A673 (cell line): ENCODE measurements at regions not wholly inside any gene's neighbourhood (a gene's known extent, or its start where the extent isn't known, plus 50 kb on each side); places are given as distances from the start of the nearest gene placed in this dataset.

Experiments
- BruUV-seq: library from RNA; stranded (reverse); fragments of 400-500 nt; replicated peaks from 2 replicates; lab custom pipeline; 2021; lab: Mats Ljungman, UMichigan
- CTCF ChIA-PET: fragments of 300-600 bp; sonication (Branson Sonifier 250); formaldehyde crosslinking; loops from one replicate; lab custom pipeline; 2022; ENCODE audit warnings: antibody characterized with exemption; lab: Charles Lee
- POLR2A ChIA-PET: fragments of 300-600 bp; sonication (Branson Sonifier 250); formaldehyde crosslinking; loops from one replicate; lab custom pipeline; 2022; ENCODE audit warnings: antibody characterized with exemption; ENCODE audit not compliant: low non-redundant PET; lab: Charles Lee
- DNase-seq: peaks from one replicate; pipeline ENCODE4 v3.0.0-alpha.2; 2015; ENCODE audit warnings: low spot score
- H3K27ac ChIP-seq: fragments of 200-600 bp; sonication (generic); 2 replicates; pipeline ENCODE4 v1.5.1; 2016; ENCODE audit warnings: mixed run types, low read depth, mild to moderate bottlenecking, mixed read lengths, antibody characterized with exemption, low read length; ENCODE audit not compliant: poor library complexity, severe bottlenecking
- H3K27me3 ChIP-seq: fragments of 200-600 bp; sonication (generic); replicated peaks from 2 replicates; pipeline ENCODE4 v1.6.1; 2017; ENCODE audit warnings: mixed run types, low read depth, mild to moderate bottlenecking, mixed read lengths, antibody characterized with exemption, low read length; ENCODE audit not compliant: insufficient read depth, poor library complexity
- H3K36me3 ChIP-seq: fragments of 200-600 bp; sonication (generic); 2 replicates; pipeline ENCODE4 v1.6.1; 2016; ENCODE audit warnings: mixed run types, mild to moderate bottlenecking, mixed read lengths, antibody characterized with exemption, low read length; ENCODE audit not compliant: insufficient read depth, poor library complexity, severe bottlenecking
- H3K4me1 ChIP-seq: fragments of 200-600 bp; sonication (generic); 2 replicates; pipeline ENCODE4 v1.6.1; 2017; ENCODE audit warnings: mixed run types, mild to moderate bottlenecking, mixed read lengths, antibody characterized with exemption, low read length; ENCODE audit not compliant: insufficient read depth, poor library complexity, severe bottlenecking
- H3K4me3 ChIP-seq: fragments of 200-600 bp; sonication (generic); 2 replicates; pipeline ENCODE4 v1.5.1; 2016; ENCODE audit warnings: low read depth, mixed run types, mild to moderate bottlenecking, mixed read lengths, low read length; ENCODE audit not compliant: poor library complexity, severe bottlenecking
- H3K9me3 ChIP-seq: fragments of 200-600 bp; sonication (generic); 2 replicates; pipeline ENCODE4 v1.6.1; 2016; ENCODE audit warnings: mixed run types, low read depth, mild to moderate bottlenecking, mixed read lengths, antibody characterized with exemption, low read length; ENCODE audit not compliant: poor library complexity, severe bottlenecking
- EZH2 ChIP-seq: fragments of 200-600 bp; sonication (generic); IDR thresholded peaks from 2 replicates; pipeline ENCODE4 v1.6.1; 2017; ENCODE audit warnings: borderline replicate concordance, low read depth, mild to moderate bottlenecking, mixed read lengths, antibody characterized with exemption, low read length; ENCODE audit not compliant: poor library complexity, severe bottlenecking
- intact Hi-C: fragments of 100-400 bp; cut with micrococcal nuclease; formaldehyde crosslinking; loops from one replicate; pipeline ENCODE4 v1.10.0; 2022; ENCODE audit not compliant: unreplicated experiment
- TF ChIP-seq, protein P1 (sequence below): fragments of 300-800, 200-600 bp; sonication (generic); conservative IDR thresholded peaks from 2 replicates; pipeline ENCODE4 v1.5.1; 2017; ENCODE audit warnings: low read depth, mild to moderate bottlenecking, antibody characterized with exemption, low read length, moderate library complexity, mixed read lengths

DNA sequence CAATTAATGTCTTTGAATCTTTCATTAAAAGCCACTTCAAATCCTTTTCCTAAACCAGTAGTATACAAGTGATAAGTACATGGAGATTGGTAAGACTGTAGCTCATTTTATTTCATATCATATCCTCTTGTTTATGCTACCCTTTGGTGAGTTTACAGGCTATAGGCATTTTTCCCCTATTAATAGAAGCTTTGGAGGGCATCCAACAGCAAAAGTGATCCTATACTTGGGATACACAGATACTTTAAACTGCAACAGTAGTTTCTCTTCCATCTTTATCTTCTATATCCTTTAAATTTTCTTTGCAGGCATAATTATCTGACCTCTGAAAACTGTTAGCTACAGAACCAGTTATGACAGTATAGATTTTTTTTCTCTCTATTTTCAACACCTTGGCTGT lies 114.5 kb upstream of the SPON1 start:
- ChIA-PET CTCF (no interaction called here), POLR2A (no interaction called here)
- TF ChIP-seq EZH2: no peak
- TF ChIP-seq, protein P1, sequence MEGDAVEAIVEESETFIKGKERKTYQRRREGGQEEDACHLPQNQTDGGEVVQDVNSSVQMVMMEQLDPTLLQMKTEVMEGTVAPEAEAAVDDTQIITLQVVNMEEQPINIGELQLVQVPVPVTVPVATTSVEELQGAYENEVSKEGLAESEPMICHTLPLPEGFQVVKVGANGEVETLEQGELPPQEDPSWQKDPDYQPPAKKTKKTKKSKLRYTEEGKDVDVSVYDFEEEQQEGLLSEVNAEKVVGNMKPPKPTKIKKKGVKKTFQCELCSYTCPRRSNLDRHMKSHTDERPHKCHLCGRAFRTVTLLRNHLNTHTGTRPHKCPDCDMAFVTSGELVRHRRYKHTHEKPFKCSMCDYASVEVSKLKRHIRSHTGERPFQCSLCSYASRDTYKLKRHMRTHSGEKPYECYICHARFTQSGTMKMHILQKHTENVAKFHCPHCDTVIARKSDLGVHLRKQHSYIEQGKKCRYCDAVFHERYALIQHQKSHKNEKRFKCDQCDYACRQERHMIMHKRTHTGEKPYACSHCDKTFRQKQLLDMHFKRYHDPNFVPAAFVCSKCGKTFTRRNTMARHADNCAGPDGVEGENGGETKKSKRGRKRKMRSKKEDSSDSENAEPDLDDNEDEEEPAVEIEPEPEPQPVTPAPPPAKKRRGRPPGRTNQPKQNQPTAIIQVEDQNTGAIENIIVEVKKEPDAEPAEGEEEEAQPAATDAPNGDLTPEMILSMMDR: no peak
- no peaks in the 10 kb centered on the region for H3K36me3 ChIP-seq
- intact Hi-C loops: no loop called here
- H3K4me3 ChIP-seq: no peak overlapping the region
- no TSS peak for BruUV-seq
- H3K9me3 ChIP-seq: no peaks in the 10 kb centered on the region
- peaks cover 25% of the 10 kb centered on the region for H3K27me3 ChIP-seq
- no peak for DNase-seq
- no peak overlapping the region for H3K27ac ChIP-seq
- H3K4me1 ChIP-seq: no peaks in the 10 kb centered on the region

DNA sequence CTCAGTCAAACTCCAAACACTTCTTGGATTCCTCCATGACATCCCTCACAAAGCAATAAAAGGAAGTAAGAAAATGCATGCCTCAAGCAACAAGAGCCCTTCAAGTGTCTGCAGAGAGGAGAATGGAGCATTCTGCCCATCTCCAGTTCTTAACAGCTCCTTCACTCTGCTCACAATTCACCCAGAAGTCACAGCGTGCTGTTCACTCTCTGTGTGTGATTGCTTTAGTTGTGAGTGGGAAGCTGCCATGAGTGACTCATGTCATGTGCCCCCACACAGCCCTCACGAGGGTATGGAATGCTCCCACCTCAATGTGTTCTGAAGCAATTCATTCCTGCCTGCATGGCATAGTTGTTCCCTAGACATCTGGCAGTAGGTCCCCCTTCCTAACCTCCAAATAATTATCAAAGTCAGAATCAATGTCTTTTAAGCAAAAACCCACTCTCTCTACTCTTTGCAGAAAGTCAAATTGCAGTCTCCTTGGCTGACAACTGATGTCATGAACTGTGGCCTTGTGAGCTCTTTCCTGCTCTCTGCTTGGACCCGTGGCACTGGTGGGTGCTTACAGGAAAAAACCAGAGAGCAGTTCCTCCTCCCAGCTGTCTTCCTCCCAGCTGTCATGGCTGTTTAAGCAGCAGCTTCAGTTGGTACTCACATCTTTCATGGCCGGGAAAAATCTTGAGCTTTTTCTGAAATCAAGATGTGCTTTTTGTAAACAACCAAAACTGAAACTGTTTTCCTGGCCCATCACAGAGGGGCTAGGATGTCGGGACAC lies 112.1 kb upstream of the SPON1 start:
- Histone ChIP-seq H3K27ac (no peak overlapping the region), H3K27me3 (peaks cover 25% of the 10 kb centered on the region), H3K4me3 (no peak overlapping the region), H3K4me1 (no peaks in the 10 kb centered on the region), H3K9me3 (no peaks in the 10 kb centered on the region), H3K36me3 (no peaks in the 10 kb centered on the region)
- intact Hi-C loops: no loop called here
- POLR2A ChIA-PET: no interaction called here
- BruUV-seq: no TSS peak
- CTCF ChIA-PET: no interaction called here
- no peak for DNase-seq
- no peak for TF ChIP-seq EZH2
- TF ChIP-seq, protein P1: no peak

DNA sequence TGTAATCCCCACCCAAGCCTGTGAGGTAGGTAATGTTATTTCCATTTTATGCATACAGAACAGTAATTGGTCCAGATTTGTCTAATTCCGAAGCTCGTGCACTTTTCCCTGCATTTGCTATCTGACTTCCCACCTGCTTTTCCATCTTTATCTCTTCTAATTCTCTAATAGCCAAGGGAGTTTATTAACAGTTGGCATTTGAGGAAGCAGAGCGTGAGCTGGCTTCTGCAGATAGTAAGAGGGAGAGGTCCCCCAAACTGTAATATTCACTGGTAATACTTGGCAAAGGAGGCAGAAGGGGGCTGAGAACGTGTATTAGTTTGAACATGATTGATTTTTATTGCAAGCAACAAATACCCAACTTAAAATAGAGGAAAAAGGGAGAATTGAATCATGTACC lies 110.8 kb upstream of the SPON1 start:
- H3K9me3 ChIP-seq: no peaks in the 10 kb centered on the region
- peaks cover 25% of the 10 kb centered on the region for H3K27me3 ChIP-seq
- ChIA-PET POLR2A (interaction anchor here (0.5 kb wide), 1 partner anchor 253 kb away, joined by 4 read pairs; no protein-coding TSS in a partner anchor), CTCF (no interaction called here)
- TF ChIP-seq, protein P1: no peak
- TF ChIP-seq EZH2: no peak
- DNase-seq: no peak
- no peaks in the 10 kb centered on the region for H3K4me1 ChIP-seq
- intact Hi-C loops: no loop called here
- H3K4me3 ChIP-seq: no peak overlapping the region
- BruUV-seq: no TSS peak
- H3K27ac ChIP-seq: no peak overlapping the region
- no peaks in the 10 kb centered on the region for H3K36me3 ChIP-seq
